Neural progenitor cell (in vitro differentiated cells): ENCODE measurements at regions not wholly inside any gene's neighbourhood (a gene's known extent, or its start where the extent isn't known, plus 50 kb on each side); places are given as distances from the start of the nearest gene placed in this dataset.

Experiments used
- DNase-seq: peaks from one replicate; pipeline ENCODE4 v3.0.0-alpha.2; 2016; ENCODE audit warnings: low spot score
- H2AFZ ChIP-seq: fragments of 200-600 bp; sonication (generic); replicated peaks from 2 replicates; pipeline ENCODE4 v1.6.1; 2016; ENCODE audit warnings: antibody characterized with exemption
- H3F3A ChIP-seq: fragments of 200-600 bp; sonication (generic); 2 replicates; pipeline ENCODE4 v1.6.1; 2016; ENCODE audit warnings: antibody characterized with exemption, low read depth
- H3K27ac ChIP-seq: fragments of 200-600 bp; sonication (generic); 2 replicates; pipeline ENCODE4 v1.5.1; 2016; ENCODE audit warnings: mild to moderate bottlenecking
- H3K27me3 ChIP-seq: fragments of 200-600 bp; sonication (generic); 2 replicates; pipeline ENCODE4 v1.6.1; 2016; ENCODE audit warnings: mild to moderate bottlenecking, moderate library complexity
- H3K36me3 ChIP-seq: fragments of 200-600 bp; sonication (generic); 2 replicates; pipeline ENCODE4 v1.5.1; 2016
- H3K4me1 ChIP-seq: fragments of 200-600 bp; sonication (generic); 2 replicates; pipeline ENCODE4 v1.6.1; 2016; ENCODE audit warnings: mixed run types
- H3K4me2 ChIP-seq: fragments of 200-600 bp; sonication (generic); 2 replicates; pipeline ENCODE4 v1.6.1; 2016
- H3K4me3 ChIP-seq: fragments of 200-600 bp; sonication (generic); 2 replicates; pipeline ENCODE4 v1.5.1; 2016
- H3K79me2 ChIP-seq: fragments of 200-600 bp; sonication (generic); 2 replicates; pipeline ENCODE4 v1.6.1; 2016; ENCODE audit warnings: low read depth
- H3K9ac ChIP-seq: fragments of 200-600 bp; sonication (generic); 2 replicates; pipeline ENCODE4 v1.6.1; 2016
- H3K9me3 ChIP-seq: fragments of 200-600 bp; sonication (generic); 2 replicates; pipeline ENCODE4 v1.5.1; 2016; ENCODE audit warnings: low read depth
- H4K20me1 ChIP-seq: fragments of 200-600 bp; sonication (generic); 2 replicates; pipeline ENCODE4 v1.6.1; 2016; ENCODE audit warnings: low read depth
- H3K27ac Mint-ChIP-seq: 3 replicates; pipeline ENCODE4 v1.8.0; 2021; ENCODE audit warnings: mixed read lengths
- H3K27me3 Mint-ChIP-seq: 2 replicates; pipeline ENCODE4 v1.8.0; 2022; ENCODE audit warnings: low read depth, mild to moderate bottlenecking, inconsistent platforms, moderate library complexity, mixed read lengths; ENCODE audit not compliant: insufficient read depth
- H3K36me3 Mint-ChIP-seq: 3 replicates; pipeline ENCODE4 v1.8.0; 2021; ENCODE audit warnings: mixed read lengths
- H3K4me1 Mint-ChIP-seq: 3 replicates; pipeline ENCODE4 v1.8.0; 2021; ENCODE audit warnings: mixed read lengths
- H3K4me3 Mint-ChIP-seq: 3 replicates; pipeline ENCODE4 v1.8.0; 2021; ENCODE audit warnings: mild to moderate bottlenecking, moderate library complexity, mixed read lengths
- H3K9me3 Mint-ChIP-seq: 3 replicates; pipeline ENCODE4 v1.8.0; 2020; ENCODE audit warnings: mixed read lengths
- EZH2 ChIP-seq: fragments of 200-600 bp; sonication (generic); IDR thresholded peaks from 2 replicates; pipeline ENCODE4 v1.6.1; 2017; ENCODE audit warnings: antibody characterized with exemption, mild to moderate bottlenecking, moderate library complexity
- EZH2phosphoT487 ChIP-seq: fragments of 200-600 bp; sonication (generic); IDR thresholded peaks from 2 replicates; pipeline ENCODE4 v1.6.1; 2017; ENCODE audit warnings: antibody characterized with exemption
- TF ChIP-seq, protein P1 (sequence below): fragments of 200-600 bp; sonication (generic); IDR thresholded peaks from 2 replicates; pipeline ENCODE4 v1.5.1; 2017; ENCODE audit warnings: antibody characterized with exemption, mild to moderate bottlenecking

DNA sequence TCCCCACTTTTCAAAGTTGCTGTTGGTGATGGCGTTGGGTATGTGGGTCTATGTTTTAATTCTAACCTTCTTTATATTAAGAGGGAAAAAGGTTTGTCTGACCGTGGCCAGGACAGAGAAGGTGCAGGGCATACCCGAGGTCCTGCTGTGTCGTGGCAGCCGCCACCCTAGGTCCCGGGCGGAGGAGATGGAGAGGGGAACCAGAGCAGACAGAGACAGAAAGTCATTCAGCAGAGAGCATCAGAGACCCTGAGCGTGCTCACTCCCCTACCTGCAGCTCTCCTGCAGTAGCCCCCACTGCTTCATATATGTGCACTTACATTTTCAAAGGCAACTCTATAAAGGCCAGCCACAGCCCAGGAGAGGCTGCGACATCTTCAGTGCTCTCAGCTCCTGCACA, 327.2 kb upstream of the TNRC6C start:
- no peak overlapping the region for H3K4me2 ChIP-seq
- no peak overlapping the region for H3K27ac ChIP-seq
- no peak overlapping the region for H2AFZ ChIP-seq
- Mint-ChIP-seq H3K4me1 (peaks cover 19% of the 10 kb centered on the region), H3K27me3 (peaks cover 12% of the 10 kb centered on the region), H3K27ac (no peak overlapping the region), H3K36me3 (no peaks in the 10 kb centered on the region), H3K4me3 (no peak overlapping the region), H3K9me3 (peaks cover 17% of the 10 kb centered on the region)
- peaks cover 11% of the 10 kb centered on the region for H3F3A ChIP-seq
- H3K4me1 ChIP-seq = peaks cover 14% of the 10 kb centered on the region
- no peak overlapping the region for H3K9ac ChIP-seq
- H3K36me3 ChIP-seq = no peaks in the 10 kb centered on the region
- H3K27me3 ChIP-seq = no peaks in the 10 kb centered on the region
- no peaks in the 10 kb centered on the region for H3K79me2 ChIP-seq
- no peaks in the 10 kb centered on the region for H4K20me1 ChIP-seq
- no peak overlapping the region for H3K4me3 ChIP-seq
- TF ChIP-seq EZH2 = no peak
- TF ChIP-seq, protein P1, sequence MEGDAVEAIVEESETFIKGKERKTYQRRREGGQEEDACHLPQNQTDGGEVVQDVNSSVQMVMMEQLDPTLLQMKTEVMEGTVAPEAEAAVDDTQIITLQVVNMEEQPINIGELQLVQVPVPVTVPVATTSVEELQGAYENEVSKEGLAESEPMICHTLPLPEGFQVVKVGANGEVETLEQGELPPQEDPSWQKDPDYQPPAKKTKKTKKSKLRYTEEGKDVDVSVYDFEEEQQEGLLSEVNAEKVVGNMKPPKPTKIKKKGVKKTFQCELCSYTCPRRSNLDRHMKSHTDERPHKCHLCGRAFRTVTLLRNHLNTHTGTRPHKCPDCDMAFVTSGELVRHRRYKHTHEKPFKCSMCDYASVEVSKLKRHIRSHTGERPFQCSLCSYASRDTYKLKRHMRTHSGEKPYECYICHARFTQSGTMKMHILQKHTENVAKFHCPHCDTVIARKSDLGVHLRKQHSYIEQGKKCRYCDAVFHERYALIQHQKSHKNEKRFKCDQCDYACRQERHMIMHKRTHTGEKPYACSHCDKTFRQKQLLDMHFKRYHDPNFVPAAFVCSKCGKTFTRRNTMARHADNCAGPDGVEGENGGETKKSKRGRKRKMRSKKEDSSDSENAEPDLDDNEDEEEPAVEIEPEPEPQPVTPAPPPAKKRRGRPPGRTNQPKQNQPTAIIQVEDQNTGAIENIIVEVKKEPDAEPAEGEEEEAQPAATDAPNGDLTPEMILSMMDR = no peak
- TF ChIP-seq EZH2phosphoT487 = no peak
- no peaks in the 10 kb centered on the region for H3K9me3 ChIP-seq
- DNase-seq = no peak

DNA sequence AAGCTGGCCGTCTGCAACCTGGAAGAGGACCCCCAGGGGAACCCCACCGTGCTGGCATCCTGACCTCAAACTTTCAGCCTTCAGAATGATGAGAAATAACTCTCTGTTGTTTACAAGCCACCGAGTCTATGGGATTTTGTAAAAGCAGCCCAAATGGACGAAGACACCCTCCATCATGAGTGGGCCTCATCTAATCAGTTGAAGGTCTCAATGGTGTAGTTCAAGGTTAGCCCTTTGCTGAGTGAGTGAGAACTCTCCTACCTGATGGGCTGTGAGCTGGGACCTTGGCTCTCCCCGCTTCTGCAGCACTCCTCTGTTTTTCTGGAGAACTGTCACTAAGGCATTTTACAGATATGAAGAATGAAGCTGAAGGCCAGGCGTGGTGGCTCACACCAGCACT, 325.9 kb upstream of the TNRC6C start:
- H3K79me2 ChIP-seq = no peaks in the 10 kb centered on the region
- DNase-seq = no peak
- H3K9me3 ChIP-seq = no peaks in the 10 kb centered on the region
- Mint-ChIP-seq H3K36me3 (no peaks in the 10 kb centered on the region), H3K27me3 (peaks cover 13% of the 10 kb centered on the region), H3K4me1 (peaks cover 28% of the 10 kb centered on the region), H3K27ac (no peak overlapping the region), H3K4me3 (no peak overlapping the region), H3K9me3 (peaks cover 9% of the 10 kb centered on the region)
- H3K27me3 ChIP-seq = no peaks in the 10 kb centered on the region
- H3K9ac ChIP-seq = no peak overlapping the region
- no peak overlapping the region for H3K4me3 ChIP-seq
- no peak for TF ChIP-seq EZH2phosphoT487
- TF ChIP-seq, protein P1 = no peak
- no peak for TF ChIP-seq EZH2
- no peak overlapping the region for H3K4me2 ChIP-seq
- H2AFZ ChIP-seq = no peak overlapping the region
- no peaks in the 10 kb centered on the region for H4K20me1 ChIP-seq
- no peak overlapping the region for H3K27ac ChIP-seq
- peaks cover 13% of the 10 kb centered on the region for H3F3A ChIP-seq
- H3K4me1 ChIP-seq = peaks cover 18% of the 10 kb centered on the region
- H3K36me3 ChIP-seq = no peaks in the 10 kb centered on the region

DNA sequence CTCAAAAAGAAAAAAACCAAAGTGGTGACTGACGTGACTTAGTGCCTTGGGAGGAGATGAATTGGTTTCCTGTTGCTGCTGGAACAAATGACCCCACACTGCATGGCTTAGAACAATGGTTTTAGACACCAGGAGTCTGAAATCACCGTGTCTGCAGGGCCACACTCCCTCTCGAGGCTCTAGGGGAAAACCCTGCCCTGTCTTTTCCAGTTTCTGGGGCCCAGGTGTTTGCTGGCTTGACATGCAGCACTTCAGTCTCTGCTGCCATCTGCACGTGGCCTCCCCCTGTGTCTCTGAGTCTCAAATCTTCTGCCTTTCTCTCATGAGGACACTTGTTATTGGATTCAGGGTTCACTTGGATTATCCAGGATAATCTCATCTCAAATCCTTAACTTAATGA, 323.8 kb upstream of the TNRC6C start:
- peak overlapping the region; percentile 21 for H3K27ac Mint-ChIP-seq
- H3K79me2 ChIP-seq = no peaks in the 10 kb centered on the region
- no peaks in the 10 kb centered on the region for H3K36me3 Mint-ChIP-seq

More for the DNA sequence above, 323.8 kb upstream of the TNRC6C start:
- peaks cover 33% of the 10 kb centered on the region for H3K4me1 ChIP-seq
- H3F3A ChIP-seq = peaks cover 16% of the 10 kb centered on the region
- Mint-ChIP-seq H3K4me1 (peaks cover 45% of the 10 kb centered on the region), H3K27me3 (peaks cover 12% of the 10 kb centered on the region), H3K9me3 (no peaks in the 10 kb centered on the region), H3K4me3 (no peak overlapping the region)
- no peak overlapping the region for H3K9ac ChIP-seq
- H3K27me3 ChIP-seq = no peaks in the 10 kb centered on the region
- peak; percentile 33 for DNase-seq
- no peaks in the 10 kb centered on the region for H3K36me3 ChIP-seq
- H3K27ac ChIP-seq = no peak overlapping the region
- no peak for TF ChIP-seq EZH2phosphoT487
- TF ChIP-seq, protein P1 = no peak
- no peak for TF ChIP-seq EZH2
- peak overlapping the region; percentile 21 for H3K4me2 ChIP-seq
- H4K20me1 ChIP-seq = no peaks in the 10 kb centered on the region
- H3K4me3 ChIP-seq = no peak overlapping the region
- no peaks in the 10 kb centered on the region for H3K9me3 ChIP-seq
- H2AFZ ChIP-seq = no peak overlapping the region
